Peyer's patch (tissue), 4 donors: ENCODE measurements at regions not wholly inside any gene's neighbourhood (a gene's known extent, or its start where the extent isn't known, plus 50 kb on each side); places are given as distances from the start of the nearest gene placed in this dataset.
A peak's percentile ranks its signal among the peaks of the same experiment; 100 is the strongest.

Experiments
- DNase-seq, 3 donors: peaks; one replicate each; pipeline ENCODE4 v3.0.0-alpha.2; 2017 to 2019
- H3K27ac ChIP-seq, 4 donors: fragments of 200-600 bp; sonication (generic); one replicate each; pipeline ENCODE4 v1.5.1; 2016 to 2019
- H3K27me3 ChIP-seq, 2 donors: fragments of 200-600 bp; sonication (generic); one replicate each; pipeline ENCODE4 v1.5.1; 2019
- H3K36me3 ChIP-seq, 3 donors: fragments of 200-600 bp; sonication (generic); one replicate each; pipeline ENCODE4 v1.5.1; 2016 to 2019
- H3K4me1 ChIP-seq, 4 donors: fragments of 200-600 bp; sonication (generic); one replicate each; pipeline ENCODE4 v1.5.1; 2016 to 2019
- H3K4me3 ChIP-seq, 4 donors: fragments of 200-600 bp; sonication (generic); 1 replicate in 3 of 4; 2 replicates in 1 of 4; pipeline ENCODE4 v1.5.1; 2016 to 2019; ENCODE audit warnings: mild to moderate bottlenecking in 1 of 4
- H3K9me3 ChIP-seq, 4 donors: fragments of 200-600 bp; sonication (generic); one replicate each; pipeline ENCODE4 v1.5.1; 2016 to 2019; ENCODE audit warnings: mild to moderate bottlenecking in 1 of 4
- CTCF ChIP-seq, 6 experiments: fragments of 450-650 bp in 4 of 6; fragments of 200-600 bp in 2 of 6; sonication (generic) in 1 of 6; IDR thresholded peaks; one replicate each; pipeline ENCODE4 v1.5.1; 2017 to 2019; ENCODE audit warnings: antibody characterized with exemption in 6 of 6, mild to moderate bottlenecking in 3 of 6, moderate library complexity in 1 of 6
- POLR2A ChIP-seq, 2 donors: fragments of 450-650 bp; IDR thresholded peaks; one replicate each; pipeline ENCODE4 v1.5.1; 2017; ENCODE audit warnings: antibody characterized with exemption in 2 of 2, mild to moderate bottlenecking in 2 of 2, moderate library complexity in 2 of 2

DNA sequence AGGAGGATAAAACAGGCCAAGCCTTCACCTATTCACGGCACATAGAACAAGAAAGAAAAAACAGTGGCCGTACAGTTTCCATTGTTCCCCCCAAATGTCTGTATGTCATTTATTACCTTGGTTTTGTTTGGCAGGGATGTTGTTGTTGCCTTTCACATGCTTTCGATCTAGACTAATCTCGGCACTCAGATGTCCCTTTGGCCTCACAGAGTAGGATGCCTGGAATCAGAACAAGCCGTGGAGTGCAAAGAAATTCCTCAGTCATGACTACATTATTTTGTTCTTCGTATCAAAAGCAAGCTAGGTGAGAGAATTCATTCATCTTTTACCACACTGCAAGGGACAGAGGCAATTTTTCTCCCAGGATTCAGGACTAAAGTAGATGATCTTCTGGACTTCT lies 106.9 kb downstream of the SMIM20 start:
- no peak overlapping the region for H3K27ac ChIP-seq
- no peak for DNase-seq

GRCh38 chr4:26021417-26022345 lies 107.7 kb downstream of the SMIM20 start:
- no peak for TF ChIP-seq CTCF (IDR thresholded peaks at IDR 0.05)
- Histone ChIP-seq H3K9me3 (no peaks in the 10 kb centered on the region), H3K36me3 (no peaks in the 10 kb centered on the region), H3K4me3 (no peak overlapping the region), H3K27ac (peak overlapping the region in 1 of 4 donors; percentile 38), H3K27me3 (no peaks in the 10 kb centered on the region), H3K4me1 (peaks cover 0 to 10% (median 0%) of the 10 kb centered on the region in 4 donors)
- DNase-seq: no peak

More for the DNA sequence above, 106.9 kb downstream of the SMIM20 start:
- no peaks in the 10 kb centered on the region for H3K36me3 ChIP-seq
- H3K27me3 ChIP-seq: no peaks in the 10 kb centered on the region
- H3K4me1 ChIP-seq: peaks cover 0 to 10% (median 0%) of the 10 kb centered on the region in 4 donors
- no peak overlapping the region for H3K4me3 ChIP-seq
- H3K9me3 ChIP-seq: no peaks in the 10 kb centered on the region
- TF ChIP-seq POLR2A (IDR thresholded peaks at IDR 0.05) (no peak), CTCF (IDR thresholded peaks at IDR 0.05) (no peak)

DNA sequence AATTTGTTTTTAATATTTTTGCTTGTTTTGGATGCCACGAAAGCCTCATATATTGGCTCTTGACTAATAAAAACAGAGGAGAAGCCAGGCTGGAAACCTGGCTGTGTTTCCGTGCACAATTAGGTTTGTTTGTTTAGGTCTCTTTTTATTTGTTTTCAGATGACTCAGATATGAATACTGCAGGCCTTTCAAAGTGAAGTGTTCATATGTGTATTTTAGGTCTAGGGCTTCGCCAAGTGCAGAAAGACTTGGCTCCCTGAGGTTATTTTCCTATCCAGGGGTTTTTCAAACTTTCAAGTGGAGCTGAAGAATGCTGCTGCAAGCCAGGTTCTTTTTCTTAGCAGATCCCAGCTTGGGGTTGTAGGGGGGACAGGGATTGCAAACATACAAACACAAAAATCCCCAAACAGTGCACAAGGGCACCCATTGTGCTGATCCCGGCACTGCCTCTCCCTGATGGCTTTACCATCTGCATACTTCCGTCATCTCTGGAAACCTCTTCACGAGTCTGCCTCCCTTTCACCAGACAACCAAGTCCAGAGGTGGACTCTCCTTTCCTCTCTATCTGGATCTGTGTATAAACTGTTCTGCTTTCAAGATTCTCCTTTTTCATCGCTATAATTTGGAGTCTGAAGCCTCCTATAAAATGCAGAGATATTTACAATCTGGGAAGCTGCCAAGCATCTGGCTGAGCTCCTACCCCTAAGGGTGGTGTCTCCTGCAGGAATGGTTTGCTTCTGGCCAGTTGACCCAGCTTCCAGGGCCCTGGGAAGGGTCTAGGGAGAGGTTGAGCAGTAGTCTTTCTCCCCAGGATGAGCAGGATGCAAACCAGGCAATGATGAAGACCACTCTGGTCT lies 108.6 kb downstream of the SMIM20 start:
- Histone ChIP-seq H3K4me3 (no peak overlapping the region), H3K27me3 (no peaks in the 10 kb centered on the region), H3K36me3 (no peaks in the 10 kb centered on the region), H3K27ac (peak overlapping the region in 1 of 4 donors; percentile 38), H3K9me3 (no peaks in the 10 kb centered on the region), H3K4me1 (peaks cover 0 to 10% (median 0%) of the 10 kb centered on the region in 4 donors)
- TF ChIP-seq CTCF (IDR thresholded peaks at IDR 0.05) (no peak), POLR2A (IDR thresholded peaks at IDR 0.05) (no peak)
- DNase-seq: no peak

DNA sequence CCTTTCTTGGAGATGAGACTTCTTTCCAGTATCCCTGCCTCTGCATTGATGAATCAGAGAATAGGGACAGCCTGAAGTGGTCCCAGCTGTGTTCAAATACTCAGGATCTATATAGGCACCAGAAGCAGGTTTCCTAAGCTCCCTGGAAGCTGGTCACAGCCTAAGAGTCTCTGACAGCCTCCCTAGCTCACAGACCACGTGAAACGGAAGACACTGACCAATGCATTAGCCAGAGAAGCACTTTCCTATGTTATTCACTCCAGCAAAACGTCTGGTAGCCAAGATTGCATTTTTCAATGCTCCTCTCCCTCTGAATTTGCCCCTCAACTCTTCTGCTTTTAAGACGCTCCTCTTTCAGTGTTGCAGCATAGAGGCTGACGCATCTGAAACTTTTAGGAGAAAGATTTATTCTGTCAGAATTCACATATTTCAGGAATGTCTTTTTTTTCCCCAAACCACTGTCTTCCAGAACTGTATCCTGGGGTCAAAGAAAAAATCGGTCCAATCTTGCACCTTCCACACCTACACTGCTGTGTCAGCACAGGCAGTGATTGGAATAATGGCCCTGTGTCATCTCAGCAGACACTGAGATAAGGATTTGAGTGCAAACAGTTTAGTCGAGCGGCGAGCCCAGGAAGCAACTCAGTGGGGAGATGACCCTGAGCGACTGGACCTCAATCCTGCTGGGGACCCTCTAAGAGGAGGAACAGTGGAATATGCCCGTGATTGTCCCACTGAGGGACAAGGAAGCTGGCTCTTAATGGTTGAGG lies 109.4 kb downstream of the SMIM20 start:
- H3K27me3 ChIP-seq: no peaks in the 10 kb centered on the region
- H3K9me3 ChIP-seq: no peaks in the 10 kb centered on the region
- H3K4me1 ChIP-seq: peaks cover 0 to 10% (median 0%) of the 10 kb centered on the region in 4 donors
- no peaks in the 10 kb centered on the region for H3K36me3 ChIP-seq
- no peak overlapping the region for H3K4me3 ChIP-seq
- H3K27ac ChIP-seq: no peak overlapping the region
- TF ChIP-seq POLR2A (IDR thresholded peaks at IDR 0.05): no peak
- no peak for TF ChIP-seq CTCF (IDR thresholded peaks at IDR 0.05)
- DNase-seq: no peak

DNA sequence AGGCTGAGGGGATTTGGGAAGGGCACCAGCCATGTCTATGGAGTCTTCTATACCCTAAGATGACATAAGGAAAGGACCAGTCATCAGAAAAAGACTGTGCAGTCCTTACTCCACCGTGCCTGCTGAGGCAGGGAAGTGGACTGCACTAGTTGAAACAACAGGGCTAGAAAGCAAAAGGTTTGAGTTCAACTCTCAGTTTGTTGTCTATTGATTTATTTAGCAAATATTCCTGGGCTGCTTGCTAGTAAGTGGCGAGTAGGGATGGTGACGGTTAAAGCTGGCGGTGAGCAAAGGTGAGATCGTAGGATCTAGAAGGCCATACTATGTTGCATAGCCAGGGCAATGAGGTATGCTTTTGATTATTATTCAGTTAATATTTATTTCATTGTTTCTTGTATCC lies 110.1 kb downstream of the SMIM20 start:
- TF ChIP-seq POLR2A (IDR thresholded peaks at IDR 0.05) (no peak), CTCF (IDR thresholded peaks at IDR 0.05) (no peak)
- DNase-seq: no peak
- H3K4me3 ChIP-seq: no peak overlapping the region
- no peaks in the 10 kb centered on the region for H3K27me3 ChIP-seq
- no peaks in the 10 kb centered on the region for H3K36me3 ChIP-seq
- H3K27ac ChIP-seq: no peak overlapping the region
- peaks cover 0 to 10% (median 0%) of the 10 kb centered on the region in 4 donors for H3K4me1 ChIP-seq
- no peaks in the 10 kb centered on the region for H3K9me3 ChIP-seq
